Gastrocnemius medialis (tissue), 4 donors: ENCODE measurements at regions not wholly inside any gene's neighbourhood (a gene's known extent, or its start where the extent isn't known, plus 50 kb on each side); places are given as distances from the start of the nearest gene placed in this dataset.

Source experiments
- ATAC-seq, 2 donors: fragments of 150-250 bp; one replicate each; pipeline ENCODE4 v1.9.1; 2016
- DNase-seq, 2 donors: peaks; one replicate each; pipeline ENCODE4 v3.0.0-alpha.2; 2019
- H3K27ac ChIP-seq, 4 donors: fragments of 200-600 bp; sonication (generic); 1 replicate in 1 of 4; 2 replicates in 3 of 4; pipeline ENCODE4 v1.5.1; 2016 to 2018; ENCODE audit warnings: mild to moderate bottlenecking in 2 of 4, moderate library complexity in 1 of 4
- H3K27me3 ChIP-seq, 3 donors: fragments of 200-600 bp; sonication (generic) in 2 of 3; 1 replicate in 1 of 3; 2 replicates in 2 of 3; pipeline versions ENCODE4 v1.5.1 to v1.6.0; 2016 to 2019; ENCODE audit warnings: mild to moderate bottlenecking in 1 of 3, moderate library complexity in 1 of 3
- H3K36me3 ChIP-seq, 2 donors: fragments of 200-600 bp; sonication (generic) in 1 of 2; one replicate each; pipeline ENCODE4 v1.5.1; 2017 to 2018
- H3K4me1 ChIP-seq, 2 donors: fragments of 200-600 bp; sonication (generic) in 1 of 2; one replicate each; pipeline ENCODE4 v1.5.1; 2016 to 2017; ENCODE audit warnings: mild to moderate bottlenecking in 2 of 2
- H3K4me3 ChIP-seq, 4 donors: fragments of 200-600 bp; sonication (generic) in 3 of 4; 1 replicate in 1 of 4; 2 replicates in 3 of 4; pipeline ENCODE4 v1.5.1; 2016 to 2019; ENCODE audit warnings: mild to moderate bottlenecking in 2 of 4
- H3K9me3 ChIP-seq, 3 donors: fragments of 200-600 bp; sonication (generic) in 2 of 3; 1 replicate in 1 of 3; 2 replicates in 2 of 3; pipeline ENCODE4 v1.5.1; 2016 to 2019
- POLR2A ChIP-seq, 2 donors: fragments of 450-650 bp; IDR thresholded peaks; one replicate each; pipeline ENCODE4 v1.6.1; 2017; ENCODE audit warnings: antibody characterized with exemption in 2 of 2, mild to moderate bottlenecking in 2 of 2, moderate library complexity in 2 of 2
- in situ Hi-C, 4 donors: fragments of 200-750 bp; cut with MboI; loops; one replicate each; pipeline versions ENCODE4 v1.15.0 to v1.8.0; 2017; ENCODE audit warnings: low sequenced_read_pairs in 4 of 4
- intact Hi-C: fragments of 100-400 bp; cut with DNase I; formaldehyde crosslinking; loops from one replicate; pipeline ENCODE4 v1.15.1; 2023; ENCODE audit warnings: low total_unique reads
- TF ChIP-seq, protein P1 (sequence below), 5 experiments: fragments of 450-650 bp in 3 of 5; fragments of 200-600 bp in 2 of 5; sonication (generic) in 2 of 5; IDR thresholded peaks in 4 of 5; conservative IDR thresholded peaks in 1 of 5; 1 replicate in 4 of 5; 2 replicates in 1 of 5; pipeline ENCODE4 v1.5.1; 2016 to 2019; ENCODE audit warnings: antibody characterized with exemption in 5 of 5, mild to moderate bottlenecking in 3 of 5, moderate library complexity in 3 of 5

DNA sequence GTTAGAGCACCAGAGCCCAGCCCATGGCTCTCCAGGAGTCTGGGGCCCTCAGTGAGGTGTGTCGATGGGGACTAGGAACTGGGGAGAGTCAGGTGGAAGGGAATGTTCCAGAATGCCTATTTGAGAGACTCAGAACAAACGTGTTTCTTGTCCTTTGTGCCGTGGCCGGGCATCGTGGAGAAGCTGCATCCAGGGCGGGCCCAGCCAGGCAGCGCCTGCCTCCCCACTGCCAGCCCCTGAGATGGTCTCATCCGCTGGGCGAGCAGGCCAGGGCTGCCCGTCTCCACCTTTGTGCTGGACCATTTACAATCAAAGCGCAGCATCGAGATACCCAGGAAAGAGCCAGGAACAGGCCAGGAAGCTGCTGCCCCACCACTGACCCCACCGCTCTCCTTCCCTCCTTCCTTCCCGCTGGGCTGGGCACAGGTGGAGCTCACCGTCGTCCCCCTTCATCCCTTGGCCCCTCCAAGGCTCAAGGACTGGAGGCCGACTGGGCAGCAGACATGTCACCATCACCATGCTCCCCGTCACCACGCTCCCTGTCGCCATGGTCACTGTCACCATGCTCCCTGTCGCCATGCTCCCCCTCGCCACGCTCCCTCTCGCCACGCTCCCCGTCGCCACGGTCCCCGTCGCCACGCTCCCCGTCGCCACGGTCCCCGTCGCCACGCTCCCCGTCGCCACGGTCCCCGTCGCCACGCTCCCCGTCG lies 71.1 kb upstream of the ADGRA1 start:
- H3K27me3 ChIP-seq = peaks cover 1 to 9% (median 5%) of the 10 kb centered on the region in 3 donors
- H3K36me3 ChIP-seq = no peaks in the 10 kb centered on the region
- DNase-seq (no peak), ATAC-seq (no peak)
- H3K4me3 ChIP-seq = no peak overlapping the region
- H3K4me1 ChIP-seq = no peaks in the 10 kb centered on the region
- H3K9me3 ChIP-seq = no peaks in the 10 kb centered on the region
- in situ Hi-C loops = no loop called here
- intact Hi-C loops = no loop called here
- no peak for TF ChIP-seq POLR2A (IDR thresholded peaks at IDR 0.05)
- TF ChIP-seq, protein P1, sequence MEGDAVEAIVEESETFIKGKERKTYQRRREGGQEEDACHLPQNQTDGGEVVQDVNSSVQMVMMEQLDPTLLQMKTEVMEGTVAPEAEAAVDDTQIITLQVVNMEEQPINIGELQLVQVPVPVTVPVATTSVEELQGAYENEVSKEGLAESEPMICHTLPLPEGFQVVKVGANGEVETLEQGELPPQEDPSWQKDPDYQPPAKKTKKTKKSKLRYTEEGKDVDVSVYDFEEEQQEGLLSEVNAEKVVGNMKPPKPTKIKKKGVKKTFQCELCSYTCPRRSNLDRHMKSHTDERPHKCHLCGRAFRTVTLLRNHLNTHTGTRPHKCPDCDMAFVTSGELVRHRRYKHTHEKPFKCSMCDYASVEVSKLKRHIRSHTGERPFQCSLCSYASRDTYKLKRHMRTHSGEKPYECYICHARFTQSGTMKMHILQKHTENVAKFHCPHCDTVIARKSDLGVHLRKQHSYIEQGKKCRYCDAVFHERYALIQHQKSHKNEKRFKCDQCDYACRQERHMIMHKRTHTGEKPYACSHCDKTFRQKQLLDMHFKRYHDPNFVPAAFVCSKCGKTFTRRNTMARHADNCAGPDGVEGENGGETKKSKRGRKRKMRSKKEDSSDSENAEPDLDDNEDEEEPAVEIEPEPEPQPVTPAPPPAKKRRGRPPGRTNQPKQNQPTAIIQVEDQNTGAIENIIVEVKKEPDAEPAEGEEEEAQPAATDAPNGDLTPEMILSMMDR (IDR thresholded peaks at IDR 0.05 in 4 of 5, conservative IDR thresholded peaks at IDR 0.05 in 1 of 5) = no peak
- no peak overlapping the region for H3K27ac ChIP-seq

- Histone ChIP-seq H3K9me3 (no peaks in the 10 kb centered on the region), H3K27me3 (peaks cover 0 to 5% (median 5%) of the 10 kb centered on the region in 3 donors), H3K36me3 (no peaks in the 10 kb centered on the region), H3K4me3 (no peak overlapping the region), H3K27ac (no peak overlapping the region), H3K4me1 (no peaks in the 10 kb centered on the region)
- intact Hi-C loops = no loop called here
- DNase-seq (no peak), ATAC-seq (no peak)
- in situ Hi-C loops = no loop called here
- TF ChIP-seq POLR2A (IDR thresholded peaks at IDR 0.05) = no peak
- TF ChIP-seq, protein P1 (IDR thresholded peaks at IDR 0.05 in 4 of 5, conservative IDR thresholded peaks at IDR 0.05 in 1 of 5) = no peak
These were observed 71.8 kb upstream of the ADGRA1 start for GRCh38 chr10:133015816-133016462.

- Histone ChIP-seq H3K27ac (no peak overlapping the region), H3K27me3 (peaks cover 0 to 5% (median 5%) of the 10 kb centered on the region in 3 donors), H3K4me3 (no peak overlapping the region), H3K4me1 (no peaks in the 10 kb centered on the region), H3K36me3 (no peaks in the 10 kb centered on the region), H3K9me3 (no peaks in the 10 kb centered on the region)
- in situ Hi-C loops (no loop called here), intact Hi-C loops (no loop called here)
- DNase-seq = no peak
- TF ChIP-seq, protein P1 (IDR thresholded peaks at IDR 0.05 in 4 of 5, conservative IDR thresholded peaks at IDR 0.05 in 1 of 5) = no peak
- TF ChIP-seq POLR2A (IDR thresholded peaks at IDR 0.05) = no peak
- no peak for ATAC-seq
These were observed 72.4 kb upstream of the ADGRA1 start for GRCh38 chr10:133015321-133015720.

- intact Hi-C loops = no loop called here
- H3K4me1 ChIP-seq = no peaks in the 10 kb centered on the region
- ATAC-seq = no peak
- TF ChIP-seq, protein P1 (IDR thresholded peaks at IDR 0.05 in 4 of 5, conservative IDR thresholded peaks at IDR 0.05 in 1 of 5) = no peak
- TF ChIP-seq POLR2A (IDR thresholded peaks at IDR 0.05) = no peak
- no peak for DNase-seq
- no peaks in the 10 kb centered on the region for H3K9me3 ChIP-seq
- no peak overlapping the region for H3K27ac ChIP-seq
- H3K4me3 ChIP-seq = no peak overlapping the region
- peaks cover 0 to 5% (median 1%) of the 10 kb centered on the region in 3 donors for H3K27me3 ChIP-seq
- H3K36me3 ChIP-seq = no peaks in the 10 kb centered on the region
- in situ Hi-C loops = no loop called here
These were observed 72.2 kb upstream of the CFAP46 start for GRCh38 chr10:133014416-133015210.
